ENCODE measurements at regions not wholly inside any gene's neighbourhood (a gene's known extent, or its start where the extent isn't known, plus 50 kb on each side); places are given as distances from the start of the nearest gene placed in this dataset.

DNA sequence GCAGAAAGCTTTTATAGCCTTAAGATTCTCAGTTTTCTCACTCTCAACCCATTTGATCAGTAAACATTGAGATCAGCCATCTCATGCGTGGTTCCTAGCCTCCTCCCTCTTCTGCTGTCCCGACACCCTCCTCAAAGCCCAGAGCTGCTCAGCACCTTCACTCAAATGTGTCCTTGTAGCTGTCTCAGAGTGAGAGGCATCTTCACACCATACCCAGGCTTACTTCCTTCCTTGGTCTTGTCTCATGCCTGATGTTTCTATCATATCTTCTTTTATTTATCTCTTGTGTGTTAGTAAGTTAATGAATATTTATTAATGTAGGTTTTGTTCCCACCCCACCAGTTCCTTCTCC is 72.4 kb upstream of the SNX2 start:
- H3K36me3 ChIP-seq (replicated peaks in 1 of 2; ENCODE audit: control insufficient read depth in 1 of 2, insufficient read depth in 2 of 2, low read length in 2 of 2), result no peaks in the 10 kb centered on the region
- H2AFZ ChIP-seq (ENCODE audit: low read length), result no peak overlapping the region
- no peak overlapping the region for H3K9ac ChIP-seq (ENCODE audit: insufficient read depth, low read depth, low read length)
- H3K27ac ChIP-seq (ENCODE audit: extremely low read length, insufficient read depth, low read length), result no peak overlapping the region
- 0% methylated on average over 2 of the region's 2 CpGs for WGBS (ENCODE audit: low lambda C conversion rate)
- FAIRE-seq (no peak), DNase-seq (ENCODE audit: low spot score) (no peak), ATAC-seq (no peak)
- no peaks in the 10 kb centered on the region for H3K9me3 ChIP-seq (ENCODE audit: low read length)
- H3K4me2 ChIP-seq (ENCODE audit: low read depth, low read length), result no peak overlapping the region
- TF ChIP-seq TEAD2 (CRISPR knock-in tag; IDR thresholded peaks at IDR 0.05) (no peak), ZNF549 (CRISPR knock-in tag; IDR thresholded peaks at IDR 0.05) (no peak)
- TF ChIP-seq, protein P1, sequence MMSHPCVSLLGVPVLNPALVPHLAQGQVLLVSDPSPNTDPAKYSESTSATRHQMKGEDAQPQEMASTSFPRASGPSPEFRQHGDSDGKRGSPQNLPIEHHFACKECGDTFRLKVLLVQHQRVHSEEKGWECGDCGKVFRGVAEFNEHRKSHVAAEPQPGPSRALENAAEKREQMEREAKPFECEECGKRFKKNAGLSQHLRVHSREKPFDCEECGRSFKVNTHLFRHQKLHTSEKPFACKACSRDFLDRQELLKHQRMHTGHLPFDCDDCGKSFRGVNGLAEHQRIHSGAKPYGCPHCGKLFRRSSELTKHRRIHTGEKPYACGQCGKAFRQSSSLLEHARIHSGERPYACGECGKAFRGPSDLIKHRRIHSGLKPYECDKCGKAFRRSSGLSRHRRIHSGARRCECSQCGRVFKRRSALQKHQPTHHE (CRISPR knock-in tag; IDR thresholded peaks at IDR 0.05; ENCODE audit: borderline replicate concordance), result no peak
- POLR2A ChIA-PET, result no interaction called here
- no peaks in the 10 kb centered on the region for H3K27me3 ChIP-seq (ENCODE audit: control insufficient read depth in 1 of 2, insufficient read depth in 2 of 2, low read length in 2 of 2)
- intact Hi-C loops (cut with micrococcal nuclease; ENCODE audit: unreplicated experiment) (loop anchor here (10.0 kb wide), 1 partner anchor 142 kb away; the partner anchor contains the start of gene SNX24), in situ Hi-C loops (cut with HindIII; ENCODE audit: extremely low pct_ligation_motif_present, low pct_unique_long_range_greater_than_20kb) (no loop called here)
- H3K4me1 ChIP-seq (ENCODE audit: insufficient read depth, low read length), result no peaks in the 10 kb centered on the region
- H4K20me1 ChIP-seq (ENCODE audit: insufficient read depth, low read length), result no peaks in the 10 kb centered on the region
- H3K4me3 ChIP-seq (replicated peaks in 1 of 3; ENCODE audit: insufficient read depth in 1 of 3, low read depth in 2 of 3, low read length in 3 of 3), result no peak overlapping the region
- CTCF ChIA-PET (ENCODE audit: low intra/inter-chr PET ratio, low total read pairs), result no interaction called here
- BruUV-seq (replicated peaks), result no TSS peak
- no peaks in the 10 kb centered on the region for H3K79me2 ChIP-seq (ENCODE audit: insufficient read depth, low read length)

DNA sequence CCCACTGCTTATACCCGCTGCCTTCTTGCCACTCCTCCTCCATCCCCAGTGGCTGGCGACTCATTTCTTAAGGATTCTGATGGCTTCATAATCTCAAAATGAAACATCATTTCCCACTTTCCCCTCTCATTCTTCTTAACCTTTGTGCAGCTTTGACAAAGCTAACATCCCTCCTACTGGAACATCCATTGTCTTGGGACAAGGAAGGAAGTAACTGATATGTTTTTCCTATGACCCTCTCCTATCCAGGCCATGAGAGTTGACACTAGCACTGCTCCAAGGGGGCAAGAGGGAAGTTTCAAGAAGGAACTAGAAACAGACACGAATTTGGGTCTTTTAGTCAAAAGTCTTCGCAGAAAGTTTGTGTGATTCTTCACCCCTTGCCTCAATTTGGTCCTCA is 71.7 kb upstream of the SNX2 start:
- Histone ChIP-seq H3K27me3 (ENCODE audit: control insufficient read depth in 1 of 2, insufficient read depth in 2 of 2, low read length in 2 of 2) (no peaks in the 10 kb centered on the region), H3K4me3 (replicated peaks in 1 of 3; ENCODE audit: insufficient read depth in 1 of 3, low read depth in 2 of 3, low read length in 3 of 3) (no peak overlapping the region), H3K4me1 (ENCODE audit: insufficient read depth, low read length) (no peaks in the 10 kb centered on the region), H2AFZ (ENCODE audit: low read length) (no peak overlapping the region), H3K27ac (ENCODE audit: extremely low read length, insufficient read depth, low read length) (no peak overlapping the region), H3K36me3 (replicated peaks in 1 of 2; ENCODE audit: control insufficient read depth in 1 of 2, insufficient read depth in 2 of 2, low read length in 2 of 2) (no peaks in the 10 kb centered on the region), H4K20me1 (ENCODE audit: insufficient read depth, low read length) (no peaks in the 10 kb centered on the region), H3K9ac (ENCODE audit: insufficient read depth, low read depth, low read length) (no peak overlapping the region), H3K79me2 (ENCODE audit: insufficient read depth, low read length) (no peaks in the 10 kb centered on the region), H3K4me2 (ENCODE audit: low read depth, low read length) (no peak overlapping the region), H3K9me3 (ENCODE audit: low read length) (no peaks in the 10 kb centered on the region)
- no TSS peak for BruUV-seq (replicated peaks)
- WGBS (ENCODE audit: low lambda C conversion rate), result 24% methylated on average over 4 of the region's 4 CpGs
- no peak for FAIRE-seq
- no peak for DNase-seq (ENCODE audit: low spot score)
- in situ Hi-C loops (cut with HindIII; ENCODE audit: extremely low pct_ligation_motif_present, low pct_unique_long_range_greater_than_20kb), result no loop called here
- ATAC-seq, result no peak
- TF ChIP-seq SPEN (CRISPR knock-in tag; IDR thresholded peaks at IDR 0.05; ENCODE audit: low read depth) (no peak), FOSL2 (CRISPR knock-in tag; IDR thresholded peaks at IDR 0.05) (no peak)
- TF ChIP-seq, protein P2, sequence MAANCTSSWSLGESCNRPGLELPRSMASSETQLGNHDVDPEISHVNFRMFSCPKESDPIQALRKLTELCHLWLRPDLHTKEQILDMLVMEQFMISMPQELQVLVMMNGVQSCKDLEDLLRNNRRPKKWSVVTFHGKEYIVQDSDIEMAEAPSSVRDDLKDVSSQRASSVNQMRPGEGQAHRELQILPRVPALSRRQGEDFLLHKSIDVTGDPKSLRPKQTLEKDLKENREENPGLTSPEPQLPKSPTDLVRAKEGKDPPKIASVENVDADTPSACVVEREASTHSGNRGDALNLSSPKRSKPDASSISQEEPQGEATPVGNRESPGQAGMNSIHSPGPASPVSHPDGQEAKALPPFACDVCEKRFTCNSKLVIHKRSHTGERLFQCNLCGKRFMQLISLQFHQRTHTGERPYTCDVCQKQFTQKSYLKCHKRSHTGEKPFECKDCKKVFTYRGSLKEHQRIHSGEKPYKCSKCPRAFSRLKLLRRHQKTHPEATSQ (CRISPR knock-in tag; IDR thresholded peaks at IDR 0.05; ENCODE audit: borderline replicate concordance), result no peak
- intact Hi-C loops (cut with micrococcal nuclease; ENCODE audit: unreplicated experiment), result loop anchor here (10.0 kb wide), 1 partner anchor 142 kb away; the partner anchor contains the start of gene SNX24
- POLR2A ChIA-PET, result no interaction called here
- CTCF ChIA-PET (ENCODE audit: low intra/inter-chr PET ratio, low total read pairs), result no interaction called here
